CD14-positive monocyte (primary cell): ENCODE measurements at regions not wholly inside any gene's neighbourhood (a gene's known extent, or its start where the extent isn't known, plus 50 kb on each side); places are given as distances from the start of the nearest gene placed in this dataset.

Source experiments
- DNase-seq, 3 donors: peaks; one replicate each; pipeline ENCODE4 v3.0.0-alpha.2; 2011 to 2022
- H2AFZ ChIP-seq: 2 replicates; pipeline ENCODE4 v1.6.0; 2012; ENCODE audit warnings: mild to moderate bottlenecking, low read depth, low read length, inconsistent platforms; ENCODE audit not compliant: insufficient read depth, poor library complexity, severe bottlenecking
- H3K27ac ChIP-seq, 2 donors: 1 replicate in 1 of 2; 2 replicates in 1 of 2; pipeline ENCODE4 v1.5.1; 2012 to 2013; ENCODE audit warnings: low read length in 2 of 2, control low read depth in 1 of 2, inconsistent platforms in 1 of 2, low read depth in 1 of 2, mild to moderate bottlenecking in 1 of 2
- H3K27me3 ChIP-seq, 2 donors: one replicate each; pipeline versions ENCODE4 v1.6.0 to v1.6.1; 2011 to 2013; ENCODE audit warnings: low read length in 2 of 2; ENCODE audit not compliant: control insufficient read depth in 2 of 2, insufficient read depth in 2 of 2
- H3K36me3 ChIP-seq, 2 donors: replicated peaks in 1 of 2; 1 replicate in 1 of 2; 2 replicates in 1 of 2; pipeline versions ENCODE4 v1.5.1 to v1.6.1; 2012 to 2013; ENCODE audit warnings: low read length in 2 of 2, control low read depth in 1 of 2, inconsistent platforms in 1 of 2, mild to moderate bottlenecking in 1 of 2; ENCODE audit not compliant: insufficient read depth in 2 of 2, control insufficient read depth in 1 of 2
- H3K4me1 ChIP-seq, 2 donors: 1 replicate in 1 of 2; 2 replicates in 1 of 2; pipeline versions ENCODE4 v1.5.1 to v1.6.1; 2012 to 2013; ENCODE audit warnings: low read length in 2 of 2, control low read depth in 1 of 2, inconsistent platforms in 1 of 2, mild to moderate bottlenecking in 1 of 2, moderate library complexity in 1 of 2; ENCODE audit not compliant: insufficient read depth in 2 of 2, control insufficient read depth in 1 of 2
- H3K4me2 ChIP-seq: replicated peaks from 2 replicates; pipeline ENCODE3; 2012; ENCODE audit warnings: low read length, moderate library complexity, mild to moderate bottlenecking; ENCODE audit not compliant: poor library complexity, severe bottlenecking; ENCODE audit errors: extremely low read depth
- H3K4me3 ChIP-seq, 3 experiments: fragments of 200-600 bp in 1 of 3; sonication (generic) in 1 of 3; replicated peaks in 1 of 3; 1 replicate in 2 of 3; 2 replicates in 1 of 3; pipeline ENCODE4 v1.5.1; 2011 to 2013; ENCODE audit warnings: low read length in 3 of 3, mild to moderate bottlenecking in 3 of 3, control low read depth in 2 of 3, low read depth in 2 of 3, inconsistent platforms in 1 of 3, moderate library complexity in 1 of 3
- H3K79me2 ChIP-seq: 2 replicates; pipeline ENCODE4 v1.6.0; 2012; ENCODE audit warnings: mild to moderate bottlenecking, control low read depth, inconsistent platforms, low read length, moderate library complexity; ENCODE audit not compliant: insufficient read depth
- H3K9ac ChIP-seq: 2 replicates; pipeline ENCODE4 v1.6.0; 2017; ENCODE audit warnings: low read length, mild to moderate bottlenecking; ENCODE audit not compliant: insufficient read depth, poor library complexity, severe bottlenecking
- H3K9me3 ChIP-seq, 2 donors: replicated peaks in 1 of 2; 1 replicate in 1 of 2; 2 replicates in 1 of 2; pipeline versions ENCODE4 v1.5.1 to v1.6.1; 2012 to 2013; ENCODE audit warnings: low read length in 2 of 2, control low read depth in 1 of 2; ENCODE audit not compliant: control insufficient read depth in 1 of 2, insufficient read depth in 1 of 2
- H4K20me1 ChIP-seq: 2 replicates; pipeline ENCODE4 v1.6.0; 2012; ENCODE audit warnings: mild to moderate bottlenecking, low read length, control low read depth, moderate library complexity; ENCODE audit not compliant: insufficient read depth
- H3K27ac Mint-ChIP-seq, 7 donors: one replicate each; pipeline ENCODE4 v1.8.0; 2020; ENCODE audit warnings: mild to moderate bottlenecking in 7 of 7, mixed read lengths in 7 of 7, moderate library complexity in 6 of 7, inconsistent platforms in 2 of 7
- H3K27me3 Mint-ChIP-seq, 3 donors: one replicate each; pipeline ENCODE4 v1.8.0; 2021 to 2022; ENCODE audit warnings: low read depth in 3 of 3, mild to moderate bottlenecking in 3 of 3, mixed read lengths in 3 of 3, moderate library complexity in 3 of 3, inconsistent platforms in 1 of 3
- H3K36me3 Mint-ChIP-seq, 2 donors: one replicate each; pipeline ENCODE4 v1.8.0; 2020; ENCODE audit warnings: mixed read lengths in 2 of 2, inconsistent platforms in 1 of 2, mild to moderate bottlenecking in 1 of 2
- H3K4me1 Mint-ChIP-seq: one replicate; pipeline ENCODE4 v1.8.0; 2020; ENCODE audit warnings: mild to moderate bottlenecking, mixed read lengths
- H3K4me3 Mint-ChIP-seq, 2 donors: one replicate each; pipeline ENCODE4 v1.8.0; 2020; ENCODE audit warnings: mild to moderate bottlenecking in 2 of 2, mixed read lengths in 2 of 2, moderate library complexity in 1 of 2
- H3K9me3 Mint-ChIP-seq, 7 donors: one replicate each; pipeline ENCODE4 v1.8.0; 2020 to 2022; ENCODE audit warnings: mixed read lengths in 7 of 7, mild to moderate bottlenecking in 6 of 7, moderate library complexity in 6 of 7, inconsistent platforms in 2 of 7
- CTCF ChIP-seq: fragments of 200-600 bp; IDR thresholded peaks from one replicate; pipeline ENCODE4 v1.8.0; 2022; ENCODE audit warnings: antibody characterized with exemption, mild to moderate bottlenecking
- WGBS: methylation state at CpG from one replicate; pipeline ENCODE4 v1.1.5; 2013; ENCODE audit warnings: missing lambda C conversion rate; ENCODE audit not compliant: insufficient coverage; 5-methylcytosine and 5-hydroxymethylcytosine counted together
- intact Hi-C, 2 donors: fragments of 100-400 bp; cut with micrococcal nuclease; formaldehyde crosslinking; loops; one replicate each; pipeline versions ENCODE4 v1.15.0 to v1.15.1; 2023

- TF ChIP-seq CTCF: no peak
- no peaks in the 10 kb centered on the region for H3K9me3 Mint-ChIP-seq
- Histone ChIP-seq H3K27me3 (no peaks in the 10 kb centered on the region), H3K9ac (no peak overlapping the region), H3K9me3 (no peaks in the 10 kb centered on the region), H4K20me1 (no peaks in the 10 kb centered on the region), H3K36me3 (no peaks in the 10 kb centered on the region), H2AFZ (no peak overlapping the region), H3K79me2 (no peaks in the 10 kb centered on the region), H3K4me3 (no peak overlapping the region), H3K4me1 (peaks cover 0 to 7% of the 10 kb centered on the region in 2 donors), H3K4me2 (no peak overlapping the region), H3K27ac (no peak overlapping the region)
- no peaks in the 10 kb centered on the region for H3K27me3 Mint-ChIP-seq
- H3K4me3 Mint-ChIP-seq: no peak overlapping the region
- no peak for DNase-seq
- H3K27ac Mint-ChIP-seq: peak overlapping the region in 1 of 7 donors; percentile 16
- peaks cover 7% of the 10 kb centered on the region for H3K4me1 Mint-ChIP-seq
- intact Hi-C loops: no loop called here
- no peaks in the 10 kb centered on the region for H3K36me3 Mint-ChIP-seq
Observed at GRCh38 chr9:27668280-27668679, 95.0 kb upstream of the C9orf72 start.

GRCh38 chr9:27671636-27672035 is 98.4 kb upstream of the C9orf72 start:
- Histone ChIP-seq H3K9me3 (no peaks in the 10 kb centered on the region), H3K4me2 (no peak overlapping the region), H3K4me1 (peaks cover 0 to 7% of the 10 kb centered on the region in 2 donors), H3K36me3 (no peaks in the 10 kb centered on the region), H3K9ac (no peak overlapping the region), H3K79me2 (no peaks in the 10 kb centered on the region), H2AFZ (no peak overlapping the region), H3K4me3 (no peak overlapping the region), H3K27me3 (no peaks in the 10 kb centered on the region), H4K20me1 (no peaks in the 10 kb centered on the region), H3K27ac (no peak overlapping the region)
- 100% methylated on average over 5 of the region's 5 CpGs for WGBS
- Mint-ChIP-seq H3K9me3 (peaks cover 0 to 7% (median 2%) of the 10 kb centered on the region in 7 donors), H3K27me3 (no peaks in the 10 kb centered on the region), H3K4me3 (no peak overlapping the region), H3K4me1 (peaks cover 9% of the 10 kb centered on the region), H3K27ac (no peak overlapping the region), H3K36me3 (no peaks in the 10 kb centered on the region)
- no peak for TF ChIP-seq CTCF
- intact Hi-C loops: no loop called here
- DNase-seq: no peak
